Uterus (tissue), 3 donors: ENCODE measurements at regions not wholly inside any gene's neighbourhood (a gene's known extent, or its start where the extent isn't known, plus 50 kb on each side); places are given as distances from the start of the nearest gene placed in this dataset. TPM values are rescaled to one million over a fixed set of nuclear protein-coding genes. Genes with fewer than 3 reads are reported as not detected.

Source experiments
- DNase-seq, 2 donors: peaks; one replicate each; pipeline ENCODE4 v3.0.0-alpha.2; 2019 to 2020
- H3K27ac ChIP-seq, 2 donors: fragments of 200-600 bp; sonication (generic); 1 replicate in 1 of 2; 2 replicates in 1 of 2; pipeline ENCODE4 v1.5.1; 2016 to 2018
- H3K27me3 ChIP-seq, 2 donors: fragments of 200-600 bp; sonication (generic); one replicate each; pipeline ENCODE4 v1.5.1; 2018 to 2019; ENCODE audit warnings: control low read depth in 1 of 2
- H3K36me3 ChIP-seq, 2 donors: fragments of 200-600 bp; sonication (generic); one replicate each; pipeline ENCODE4 v1.5.1; 2019; ENCODE audit warnings: control low read depth in 1 of 2
- H3K4me1 ChIP-seq, 2 donors: fragments of 200-600 bp; sonication (generic); one replicate each; pipeline ENCODE4 v1.5.1; 2018 to 2019; ENCODE audit warnings: control low read depth in 1 of 2
- H3K4me3 ChIP-seq, 2 donors: fragments of 200-600 bp; sonication (generic); 1 replicate in 1 of 2; 2 replicates in 1 of 2; pipeline ENCODE4 v1.5.1; 2018 to 2019; ENCODE audit warnings: mild to moderate bottlenecking in 1 of 2
- H3K9me3 ChIP-seq, 2 donors: fragments of 200-600 bp; sonication (generic); one replicate each; pipeline ENCODE4 v1.5.1; 2019; ENCODE audit warnings: control low read depth in 1 of 2
- POLR2A ChIP-seq, 2 donors: fragments of 450-650 bp; IDR thresholded peaks; one replicate each; pipeline ENCODE4 v1.6.1; 2016; ENCODE audit warnings: antibody characterized with exemption in 2 of 2, mild to moderate bottlenecking in 1 of 2, moderate library complexity in 1 of 2
- intact Hi-C: fragments of 100-400 bp; cut with DNase I; formaldehyde crosslinking; loops from one replicate; pipeline ENCODE4 v1.15.1; 2023; ENCODE audit warnings: low total_unique reads
- small RNA-seq: library from RNA; depleted of rRNA; stranded (forward); fragments of <200 nt; gene quantifications from one replicate; pipeline ENCODE3, GENCODE V24; 2016
- TF ChIP-seq, protein P1 (sequence below), 4 experiments: fragments of 200-600 bp in 2 of 4; fragments of 450-650 bp in 2 of 4; sonication (generic) in 2 of 4; IDR thresholded peaks; one replicate each; pipeline ENCODE4 v1.5.1; 2016 to 2019; ENCODE audit warnings: antibody characterized with exemption in 4 of 4, mild to moderate bottlenecking in 2 of 4, moderate library complexity in 1 of 4
- donor health status: DM: yes; HTN: yes; CAD: no.

GRCh38 chr18:54530285-54530684, 60.8 kb upstream of the DYNAP start:
- DNase-seq = no peak
- no peak overlapping the region for H3K4me3 ChIP-seq
- intact Hi-C loops = no loop called here
- no peaks in the 10 kb centered on the region for H3K27me3 ChIP-seq
- H3K9me3 ChIP-seq = no peaks in the 10 kb centered on the region
- H3K27ac ChIP-seq = no peak overlapping the region
- no peaks in the 10 kb centered on the region for H3K4me1 ChIP-seq
- no peaks in the 10 kb centered on the region for H3K36me3 ChIP-seq
- TF ChIP-seq, protein P1, sequence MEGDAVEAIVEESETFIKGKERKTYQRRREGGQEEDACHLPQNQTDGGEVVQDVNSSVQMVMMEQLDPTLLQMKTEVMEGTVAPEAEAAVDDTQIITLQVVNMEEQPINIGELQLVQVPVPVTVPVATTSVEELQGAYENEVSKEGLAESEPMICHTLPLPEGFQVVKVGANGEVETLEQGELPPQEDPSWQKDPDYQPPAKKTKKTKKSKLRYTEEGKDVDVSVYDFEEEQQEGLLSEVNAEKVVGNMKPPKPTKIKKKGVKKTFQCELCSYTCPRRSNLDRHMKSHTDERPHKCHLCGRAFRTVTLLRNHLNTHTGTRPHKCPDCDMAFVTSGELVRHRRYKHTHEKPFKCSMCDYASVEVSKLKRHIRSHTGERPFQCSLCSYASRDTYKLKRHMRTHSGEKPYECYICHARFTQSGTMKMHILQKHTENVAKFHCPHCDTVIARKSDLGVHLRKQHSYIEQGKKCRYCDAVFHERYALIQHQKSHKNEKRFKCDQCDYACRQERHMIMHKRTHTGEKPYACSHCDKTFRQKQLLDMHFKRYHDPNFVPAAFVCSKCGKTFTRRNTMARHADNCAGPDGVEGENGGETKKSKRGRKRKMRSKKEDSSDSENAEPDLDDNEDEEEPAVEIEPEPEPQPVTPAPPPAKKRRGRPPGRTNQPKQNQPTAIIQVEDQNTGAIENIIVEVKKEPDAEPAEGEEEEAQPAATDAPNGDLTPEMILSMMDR (IDR thresholded peaks at IDR 0.05) = no peak
- TF ChIP-seq POLR2A (IDR thresholded peaks at IDR 0.05) = no peak

DNA sequence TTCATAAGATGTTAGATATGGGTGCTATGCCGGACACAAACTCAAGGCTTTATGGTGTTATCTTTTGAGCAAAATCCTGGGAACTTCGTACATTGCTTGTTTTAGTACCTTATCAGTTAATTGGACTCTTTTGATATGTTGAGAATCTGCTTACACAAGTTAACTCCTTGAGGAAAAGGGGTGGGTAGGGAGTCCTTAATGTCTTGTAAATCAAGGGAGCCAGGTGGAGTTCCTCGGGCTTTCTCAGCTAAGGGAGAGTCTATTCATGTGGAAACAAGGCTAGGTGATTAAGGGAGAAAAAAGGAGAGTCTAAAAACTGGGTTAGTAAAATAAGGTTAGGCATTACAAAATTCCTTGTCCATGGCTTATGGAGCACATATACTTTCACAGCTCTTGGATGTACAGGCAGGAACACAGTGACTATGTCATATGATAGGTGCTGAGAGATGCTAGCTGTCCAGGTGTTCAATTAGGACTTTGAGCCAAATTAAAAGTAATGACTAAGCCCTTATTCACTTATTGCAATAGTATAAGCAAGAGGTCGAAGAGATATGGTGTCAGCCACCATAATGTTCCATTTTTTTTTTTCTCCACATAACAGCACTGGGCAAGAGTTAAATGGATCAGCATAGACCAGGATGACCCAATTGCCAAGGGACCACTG, 59.5 kb upstream of the DYNAP start:
- Histone ChIP-seq H3K36me3 (no peaks in the 10 kb centered on the region), H3K4me3 (no peak overlapping the region), H3K27me3 (no peaks in the 10 kb centered on the region), H3K27ac (no peak overlapping the region), H3K9me3 (no peaks in the 10 kb centered on the region), H3K4me1 (no peaks in the 10 kb centered on the region)
- DNase-seq = no peak
- intact Hi-C loops = no loop called here
- no peak for TF ChIP-seq POLR2A (IDR thresholded peaks at IDR 0.05)
- TF ChIP-seq, protein P1 (IDR thresholded peaks at IDR 0.05) = no peak

DNA sequence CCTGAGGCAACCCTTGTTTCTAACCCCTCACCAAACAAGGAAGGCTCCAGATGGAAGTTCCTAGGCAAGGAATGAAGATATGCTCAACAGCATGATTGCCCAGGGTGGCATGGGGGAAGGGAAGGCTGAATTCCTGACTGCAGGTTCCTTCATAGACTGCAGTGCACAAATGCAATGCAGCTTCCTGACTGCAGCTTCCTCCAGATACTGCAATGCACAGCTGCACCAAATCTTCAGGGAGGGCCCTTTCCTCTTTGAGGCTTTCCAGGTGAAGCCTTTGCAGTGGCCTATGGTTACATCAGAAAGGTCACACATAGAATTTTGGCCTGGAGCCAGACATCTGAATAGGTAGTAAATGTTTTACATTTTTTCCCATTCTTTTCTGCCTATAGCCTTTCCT, 58.8 kb upstream of the DYNAP start:
- no peaks in the 10 kb centered on the region for H3K27me3 ChIP-seq
- TF ChIP-seq, protein P1 (IDR thresholded peaks at IDR 0.05) = no peak
- no peak for TF ChIP-seq POLR2A (IDR thresholded peaks at IDR 0.05)
- no peak overlapping the region for H3K4me3 ChIP-seq
- no peaks in the 10 kb centered on the region for H3K9me3 ChIP-seq
- intact Hi-C loops = no loop called here
- no peaks in the 10 kb centered on the region for H3K36me3 ChIP-seq
- DNase-seq = no peak
- no peak overlapping the region for H3K27ac ChIP-seq
- H3K4me1 ChIP-seq = no peaks in the 10 kb centered on the region

DNA sequence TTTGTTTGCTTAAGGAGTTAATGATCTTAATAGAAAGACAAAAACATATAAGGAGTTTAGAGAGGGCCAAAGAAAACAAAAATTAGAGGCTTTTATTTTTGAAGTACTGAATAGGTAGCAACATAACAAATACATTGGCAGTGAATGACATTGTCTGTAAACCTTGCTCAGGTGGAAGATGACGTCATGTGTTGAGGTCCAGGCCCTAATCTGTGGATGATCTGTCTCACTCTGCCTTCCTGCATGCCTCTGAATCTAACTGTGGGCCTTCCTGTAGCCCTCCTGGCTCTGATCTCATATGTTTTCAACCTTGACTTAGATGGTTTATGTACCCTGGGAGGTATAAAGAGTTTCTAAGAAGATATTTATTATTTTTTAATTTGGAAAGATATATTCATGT, 58.1 kb upstream of the DYNAP start:
- intact Hi-C loops = no loop called here
- no peak for TF ChIP-seq POLR2A (IDR thresholded peaks at IDR 0.05)
- TF ChIP-seq, protein P1 (IDR thresholded peaks at IDR 0.05) = no peak
- H3K4me1 ChIP-seq = no peaks in the 10 kb centered on the region
- no peaks in the 10 kb centered on the region for H3K9me3 ChIP-seq
- DNase-seq = no peak
- no peaks in the 10 kb centered on the region for H3K36me3 ChIP-seq
- H3K4me3 ChIP-seq = no peak overlapping the region
- no peak overlapping the region for H3K27ac ChIP-seq
- H3K27me3 ChIP-seq = no peaks in the 10 kb centered on the region

Small RNA genes lying in the stretch of these regions (small RNA-seq; reads per million reads assigned to genes)
- gene AC090897.1 = not detected
